GM21786 (cell line): ENCODE measurements at regions not wholly inside any gene's neighbourhood (a gene's known extent, or its start where the extent isn't known, plus 50 kb on each side); places are given as distances from the start of the nearest gene placed in this dataset.
"Not testable (repeated sequence)": the region's sequence is repeated elsewhere in the genome, so short reads cannot be mapped to it uniquely, and the experiment has no call there.

ENCODE experiments used
- ATAC-seq: cut with Tn5 transposase; IDR thresholded peaks from one replicate; pipeline ENCODE4 v1.9.1; 2021; ENCODE audit not compliant: unreplicated experiment

DNA sequence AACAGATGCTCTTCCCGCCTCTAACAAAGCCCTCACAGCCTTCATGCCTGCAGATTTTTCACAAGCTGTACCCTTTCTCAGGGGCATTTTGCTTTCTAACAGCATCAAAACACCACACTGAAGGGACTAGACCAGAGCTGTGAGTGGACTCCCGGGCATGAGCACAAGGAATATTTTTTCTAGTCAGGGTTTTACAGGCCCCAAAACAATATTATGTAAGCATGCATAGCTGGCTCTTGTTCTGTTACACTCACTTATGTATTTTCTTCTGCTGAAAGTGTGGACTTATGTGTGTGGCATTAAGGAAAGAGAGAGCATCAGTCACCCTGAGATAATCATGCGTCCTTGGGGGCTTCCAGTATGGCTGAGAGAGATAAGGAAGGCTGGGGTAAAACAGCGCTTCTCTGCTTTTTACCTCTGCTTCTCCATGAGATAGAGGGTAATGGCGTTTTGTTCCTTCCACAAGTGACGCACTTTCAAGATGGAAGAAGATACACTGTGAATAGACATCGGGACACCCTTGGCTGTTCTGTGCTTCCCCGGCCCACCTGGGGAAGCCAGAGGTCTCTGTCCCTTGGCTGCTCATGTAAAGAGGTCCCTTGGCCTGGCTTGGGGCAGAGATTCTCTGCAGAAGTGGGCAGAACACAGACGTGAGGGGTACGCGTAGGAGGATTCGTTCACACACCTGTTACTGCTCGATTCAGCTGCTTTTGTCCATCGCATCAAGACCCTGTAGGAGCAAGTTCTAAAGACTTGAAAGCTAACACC lies 266.7 kb upstream of the RAB4A start:
- no peak for ATAC-seq

DNA sequence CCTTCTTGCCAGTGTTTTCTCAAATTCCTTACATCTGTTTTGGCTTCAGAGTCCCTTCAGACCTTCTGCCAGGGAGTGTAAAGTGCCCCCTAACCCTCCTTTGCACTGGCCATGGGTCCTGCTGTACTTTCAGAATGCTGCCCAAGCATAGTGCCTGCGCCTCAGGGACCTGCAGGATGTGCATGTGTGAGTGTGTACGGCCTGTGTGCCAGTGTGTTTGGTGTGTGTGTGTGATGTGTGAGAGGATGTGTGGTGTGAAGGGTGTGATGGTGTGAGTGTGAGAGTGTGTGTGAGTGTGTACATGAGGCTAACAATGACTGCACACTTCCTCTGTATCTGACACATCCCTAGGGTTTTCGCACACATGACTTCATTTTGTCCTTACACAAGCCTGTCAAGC lies 265.8 kb upstream of the RAB4A start:
- no peak for ATAC-seq

DNA sequence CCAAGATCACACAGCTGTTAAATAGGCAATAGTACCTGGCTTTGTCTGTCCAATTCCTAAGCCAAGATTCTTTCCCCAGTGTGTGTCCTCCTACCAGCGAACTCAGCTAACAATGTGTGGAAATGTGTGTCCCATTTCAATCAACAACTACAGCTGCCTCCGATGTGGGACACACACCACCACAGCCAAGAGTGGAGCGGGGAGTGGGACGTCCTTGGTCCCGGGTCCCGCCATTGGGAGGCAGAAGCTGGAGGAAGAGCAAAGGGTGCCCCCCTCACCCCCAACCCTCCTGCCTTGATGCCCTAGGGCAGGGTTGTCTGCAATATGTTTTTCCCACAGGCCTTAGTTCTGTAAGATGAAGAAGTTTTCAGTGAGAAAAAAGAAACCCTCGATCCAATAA lies 265.4 kb upstream of the RAB4A start:
- no peak for ATAC-seq

DNA sequence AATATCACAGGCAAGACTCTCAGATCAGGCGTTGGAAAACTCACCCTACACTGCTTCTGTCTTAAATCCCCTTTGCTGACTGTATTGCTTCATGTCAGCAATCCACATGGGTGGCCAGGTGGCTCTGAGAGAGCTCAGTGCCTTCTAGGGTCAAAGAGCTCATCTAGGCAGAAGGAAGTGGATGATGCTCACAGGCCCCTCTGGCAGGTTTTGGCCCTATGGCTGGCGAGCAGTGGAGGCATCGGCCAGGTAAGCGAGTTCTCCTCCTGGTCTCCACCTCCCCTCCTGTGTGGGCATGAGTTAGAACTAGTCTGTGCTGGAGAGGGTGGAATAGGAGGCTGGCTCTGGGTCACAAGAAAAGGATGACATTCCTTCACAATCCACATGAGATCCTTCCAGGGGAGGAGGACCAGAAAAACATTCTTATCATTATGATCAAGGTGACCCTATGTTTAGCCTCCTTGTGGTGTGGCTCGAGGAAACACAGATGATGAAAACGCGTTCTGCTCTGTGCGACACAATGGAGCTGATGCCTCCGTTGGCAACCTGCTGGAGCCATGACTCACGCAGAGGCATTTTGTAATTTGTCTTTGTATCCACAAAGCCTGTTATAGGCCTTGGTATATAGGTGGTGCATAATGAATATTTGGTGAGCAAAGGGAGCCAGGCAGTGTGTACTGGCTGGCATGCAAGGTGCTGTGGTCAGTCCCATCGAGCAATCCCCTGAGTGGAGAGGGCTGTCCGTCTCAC lies 264.6 kb upstream of the RAB4A start:
- ATAC-seq = no peak

DNA sequence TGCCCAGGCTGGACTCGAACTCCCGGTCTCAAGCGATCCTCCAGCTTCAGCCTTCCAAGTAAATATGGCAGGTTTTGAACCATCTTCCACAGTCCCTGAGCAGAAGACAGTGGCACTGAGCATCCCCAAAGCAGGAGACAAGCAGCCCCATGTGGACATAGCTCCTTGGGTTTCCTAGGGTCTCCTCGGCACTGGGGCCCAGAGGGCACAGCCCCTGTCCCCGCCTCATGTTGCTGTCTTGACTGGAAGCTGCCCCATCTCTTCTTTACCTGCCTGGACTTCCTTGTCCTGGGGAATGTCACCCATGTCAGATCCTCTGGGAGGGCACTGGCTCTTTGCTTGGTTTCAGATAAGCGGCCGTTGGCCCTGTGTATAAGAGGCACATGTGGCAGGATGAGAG lies 263.7 kb upstream of the RAB4A start:
- no peak for ATAC-seq

DNA sequence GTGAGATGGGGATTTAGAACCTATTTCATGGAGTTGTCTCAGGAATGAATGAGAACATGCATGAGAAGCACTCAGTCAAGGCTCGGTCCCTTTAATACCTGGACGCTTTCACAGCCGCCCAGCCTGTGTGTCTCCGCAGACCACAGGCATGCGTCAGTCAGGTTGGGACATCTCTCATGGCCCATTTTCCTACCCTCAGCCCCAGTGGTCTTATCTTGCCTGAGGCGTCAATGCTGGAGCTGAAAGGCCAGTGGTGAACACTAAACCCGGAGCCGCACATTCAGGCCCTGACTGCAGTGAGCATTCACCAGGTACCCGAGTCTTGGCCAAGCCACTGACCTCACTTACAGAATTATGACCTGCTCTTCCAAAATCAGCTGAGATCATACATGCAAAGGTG lies 263.2 kb upstream of the RAB4A start:
- ATAC-seq = no peak

DNA sequence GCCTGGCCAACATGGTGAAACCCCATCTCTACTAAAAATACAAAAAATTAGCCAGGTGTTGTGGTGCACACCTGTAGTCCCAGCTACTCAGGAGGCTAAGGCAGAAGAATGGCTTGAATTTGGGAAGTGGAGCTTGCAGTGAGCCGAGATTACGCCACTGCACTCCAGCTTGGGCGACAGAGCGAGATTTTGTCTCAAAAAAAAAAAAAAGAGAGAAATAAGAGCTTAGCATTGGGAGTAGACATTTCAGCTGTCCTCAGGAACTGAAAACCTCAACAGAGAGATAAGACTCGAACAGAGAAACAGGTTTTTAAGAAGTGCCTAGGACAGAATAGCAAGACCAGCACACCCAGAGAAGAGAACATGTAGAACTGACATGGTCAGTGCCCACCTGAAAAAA lies 262.6 kb upstream of the RAB4A start:
- not testable (repeated sequence) for ATAC-seq

DNA sequence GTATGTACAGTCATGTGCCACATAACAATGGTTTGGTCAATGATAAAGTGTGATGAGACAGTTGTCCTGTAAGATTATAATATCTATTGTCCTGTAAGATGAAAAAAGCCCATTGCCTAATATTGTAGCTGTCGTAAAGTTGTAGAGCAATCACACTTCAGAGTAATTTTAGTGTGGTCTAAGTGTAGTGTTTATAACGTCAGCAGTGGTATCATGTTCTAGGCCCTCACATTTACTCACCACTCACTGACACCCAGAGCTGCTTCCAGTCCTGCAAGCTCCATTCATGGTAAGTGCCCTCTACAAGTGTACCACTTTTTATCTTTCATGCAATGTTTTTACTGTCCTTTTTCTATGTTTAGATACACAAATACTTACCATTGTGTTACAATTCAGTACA lies 259.9 kb upstream of the RAB4A start:
- ATAC-seq = no peak

DNA sequence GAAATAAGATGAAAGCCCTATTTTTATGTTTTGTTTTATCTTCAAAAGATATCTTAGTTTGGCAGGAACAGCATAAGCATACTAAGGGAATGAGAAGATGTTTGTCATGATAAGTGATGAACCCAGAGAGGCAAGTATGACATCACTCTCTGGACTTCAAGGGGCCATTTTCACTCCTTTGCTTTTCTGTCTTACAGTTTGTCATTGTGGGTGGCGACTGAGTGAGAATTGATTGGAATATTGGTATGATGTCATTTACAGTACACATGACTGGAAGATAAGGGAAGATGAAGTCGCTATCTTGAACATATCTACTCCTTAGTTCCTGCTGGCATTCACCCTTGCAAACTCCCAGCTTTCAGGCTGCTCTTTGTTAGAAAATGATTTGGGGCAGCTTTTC lies 258.1 kb upstream of the RAB4A start:
- no peak for ATAC-seq

DNA sequence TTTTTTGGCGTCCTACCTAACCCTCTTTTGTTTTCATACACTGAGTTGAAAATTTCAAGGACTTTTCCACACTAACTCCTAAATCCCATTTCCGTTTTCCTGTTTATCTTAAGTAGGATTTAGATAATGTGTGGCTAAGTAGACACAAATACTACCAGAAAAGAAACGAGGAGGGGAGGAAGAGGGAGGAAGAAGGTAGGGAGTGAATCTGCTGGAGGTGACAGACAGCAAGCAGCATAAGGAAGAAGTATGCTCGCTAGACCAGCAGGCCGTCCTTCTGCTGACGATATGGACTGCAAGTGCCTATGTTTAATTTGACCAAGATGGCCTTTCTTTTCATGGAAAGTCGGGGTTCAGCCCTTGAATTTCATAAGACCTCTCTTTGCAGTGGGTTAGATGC lies 256.9 kb upstream of the RAB4A start:
- no peak for ATAC-seq

DNA sequence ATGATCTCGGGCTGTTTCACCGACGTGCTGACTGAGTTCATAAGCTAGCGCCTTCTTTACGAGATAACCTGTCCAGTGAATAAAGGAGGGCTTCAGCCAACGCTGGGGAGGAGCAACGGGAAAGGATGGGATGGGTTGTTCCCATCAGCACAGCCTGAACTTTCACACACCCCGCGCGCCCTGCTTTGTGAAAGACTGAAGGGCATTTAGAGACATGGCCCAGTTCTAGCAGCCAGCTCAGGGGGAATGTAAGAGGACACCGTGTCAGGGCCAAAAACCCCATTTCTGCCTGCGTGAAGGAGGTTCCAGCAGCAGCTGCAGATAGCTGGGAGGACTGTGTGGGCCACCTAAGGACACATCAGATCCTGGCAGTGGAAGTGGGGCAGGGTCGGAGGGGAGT lies 255.1 kb upstream of the RAB4A start:
- ATAC-seq = no peak

DNA sequence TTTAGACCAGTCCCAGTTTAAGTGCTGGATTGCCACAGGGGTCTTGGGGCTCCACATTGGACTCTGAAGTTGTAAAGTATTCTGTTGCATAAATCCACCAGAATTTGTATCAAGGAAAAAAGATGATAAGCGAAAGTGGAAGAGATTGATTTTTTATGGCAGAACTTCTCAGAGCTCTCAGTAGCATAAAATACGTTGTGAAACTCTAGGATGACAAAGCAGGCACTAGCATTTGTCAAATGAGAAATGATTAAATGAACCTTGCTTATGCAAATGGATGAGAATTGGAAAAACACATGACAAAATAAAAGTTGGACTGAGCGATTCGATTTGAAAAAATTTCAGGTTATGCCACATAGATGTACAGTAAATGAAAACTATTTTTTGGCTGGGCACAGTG lies 253.8 kb upstream of the RAB4A start:
- no peak for ATAC-seq

DNA sequence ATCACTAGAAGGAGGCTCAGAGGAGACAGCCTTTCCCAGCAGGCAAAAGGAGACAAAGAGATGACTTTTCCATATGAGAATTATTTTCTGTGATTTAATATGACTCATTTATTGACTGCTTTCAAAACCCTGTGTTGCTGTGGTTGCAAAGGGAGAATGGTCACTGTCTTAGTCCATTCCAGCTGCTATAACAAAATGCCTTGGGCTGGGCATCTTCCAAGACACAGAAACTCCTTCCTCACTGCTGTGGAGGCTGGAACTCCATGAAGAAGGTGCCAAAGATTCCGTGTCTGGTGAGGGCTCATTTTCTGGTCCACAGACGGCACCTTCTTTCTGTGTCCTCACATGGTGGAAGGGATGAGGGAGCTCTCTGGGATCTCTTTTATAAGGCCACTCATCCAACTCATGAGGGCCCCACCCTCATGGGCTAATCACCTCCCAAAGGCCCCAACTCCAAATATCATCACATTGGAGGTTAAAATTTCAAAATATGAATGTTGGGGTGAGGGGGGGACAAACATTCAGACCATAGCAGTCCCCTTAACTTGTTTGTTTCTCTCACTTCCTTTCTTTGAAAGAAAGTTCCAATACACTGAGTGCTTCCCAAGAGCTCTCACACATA lies 252.1 kb upstream of the RAB4A start:
- no peak for ATAC-seq

DNA sequence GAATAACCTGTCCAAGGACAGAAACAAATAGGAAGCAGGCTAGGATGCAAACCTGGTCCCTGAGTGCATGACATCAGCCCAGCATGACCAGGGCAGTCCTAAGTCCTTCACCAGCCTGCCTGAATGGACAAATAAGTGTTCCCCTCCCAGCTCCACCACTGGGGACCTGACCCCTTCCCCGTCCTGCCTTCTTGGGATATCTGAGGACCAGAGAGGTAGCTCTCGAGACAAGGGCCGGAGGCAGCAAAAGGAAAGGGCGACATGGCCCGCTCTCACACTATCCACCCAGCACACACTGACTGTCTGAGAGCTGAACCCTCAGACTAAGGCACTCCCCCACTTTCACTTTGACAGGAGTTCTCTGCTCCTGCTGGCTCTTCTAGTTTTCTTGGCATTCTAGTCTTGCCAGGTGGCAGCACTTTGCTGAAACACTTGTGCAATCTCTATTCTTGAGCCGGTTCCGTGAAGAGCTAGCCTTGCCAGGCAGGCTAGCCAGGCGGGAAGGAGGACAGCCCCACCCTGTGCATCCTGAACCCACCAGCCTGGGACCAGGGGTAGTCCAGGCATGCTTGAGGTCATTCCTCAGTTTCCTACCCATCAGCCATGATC lies 251.1 kb upstream of the RAB4A start:
- ATAC-seq = no peak

DNA sequence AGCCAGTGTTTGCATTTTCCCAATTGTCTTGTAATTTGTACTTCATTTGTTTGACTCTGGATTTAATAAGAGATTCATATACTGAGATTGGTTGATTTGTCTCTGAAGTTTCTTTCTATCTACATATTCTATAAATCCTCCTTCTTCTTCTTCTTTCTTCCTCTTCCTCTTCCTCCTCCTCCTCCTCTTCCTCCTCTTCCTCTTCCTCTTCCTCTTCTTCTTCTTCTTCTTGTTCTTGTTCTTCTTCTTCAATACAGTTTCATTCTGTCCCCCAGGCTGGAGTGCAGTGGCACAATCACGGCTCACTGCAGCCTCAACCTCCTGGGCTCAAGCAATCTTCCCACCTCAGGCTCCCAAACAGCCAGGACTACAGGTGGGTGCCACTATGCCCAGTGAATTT lies 249.9 kb upstream of the RAB4A start:
- not testable (repeated sequence) for ATAC-seq

DNA sequence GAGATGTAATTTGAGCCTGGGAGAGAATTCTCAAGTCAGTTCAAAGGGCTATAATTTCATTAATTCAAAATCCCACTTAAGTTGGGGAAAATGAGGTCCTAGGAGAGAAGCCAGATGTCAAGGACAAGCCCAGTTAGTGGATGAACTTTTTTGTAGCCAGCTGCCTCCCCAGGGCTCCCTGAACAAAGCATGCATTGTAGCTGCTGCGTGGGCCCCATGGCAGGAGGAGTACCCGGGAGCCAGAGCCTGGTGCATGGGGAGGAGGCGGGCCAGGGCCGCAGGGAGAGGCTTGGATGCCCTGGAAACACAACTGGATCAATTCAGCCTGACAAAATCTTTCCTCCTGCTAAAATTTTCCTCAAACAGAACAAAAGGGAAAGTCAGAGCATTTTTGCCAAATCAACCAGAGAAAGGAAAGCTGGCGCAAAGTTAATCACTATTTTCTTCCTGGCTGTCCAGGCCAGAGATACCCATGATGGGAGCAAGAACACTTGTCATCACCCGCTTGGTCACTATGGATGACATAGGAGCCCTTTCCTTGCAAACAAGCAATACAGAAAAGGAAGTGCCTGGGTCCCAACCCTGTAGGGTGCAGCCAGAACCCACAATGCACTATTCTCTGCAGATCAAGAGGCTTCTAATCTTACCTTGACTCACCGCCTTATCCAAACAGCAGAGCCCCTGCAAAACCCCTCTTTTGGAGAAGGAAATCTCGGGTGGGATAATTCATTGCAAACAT lies 248.1 kb upstream of the RAB4A start:
- ATAC-seq = no peak

DNA sequence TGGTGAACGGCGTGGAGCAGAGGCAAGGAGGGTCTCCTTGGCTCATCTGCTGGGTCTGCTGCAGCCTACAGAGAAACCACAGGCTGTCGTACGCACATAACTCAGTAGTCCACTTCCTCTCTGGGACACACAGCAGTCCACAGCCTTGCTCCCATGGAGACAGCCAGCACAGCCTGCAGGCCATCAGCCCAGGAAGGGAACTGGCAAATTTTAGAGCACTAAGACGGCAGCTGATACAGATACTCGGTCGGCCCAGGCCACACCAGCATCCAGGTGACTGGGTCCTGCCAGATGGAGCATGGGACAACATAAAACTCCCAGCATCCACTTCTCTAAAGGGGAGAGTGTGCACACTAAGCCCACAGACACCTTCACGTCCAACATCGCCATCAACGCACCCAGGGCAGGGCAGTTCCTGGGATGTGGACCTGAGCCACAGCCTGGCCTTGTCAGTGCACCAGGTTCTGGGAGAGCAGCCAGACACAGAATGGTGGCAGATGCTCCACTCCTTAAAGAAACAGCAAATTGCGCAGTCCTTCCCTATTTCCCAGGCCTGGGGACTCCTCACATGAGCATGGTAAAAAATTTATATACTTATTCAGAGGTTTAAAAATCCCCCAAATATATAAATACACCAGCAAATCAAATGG lies 247.1 kb upstream of the RAB4A start:
- ATAC-seq = no peak

DNA sequence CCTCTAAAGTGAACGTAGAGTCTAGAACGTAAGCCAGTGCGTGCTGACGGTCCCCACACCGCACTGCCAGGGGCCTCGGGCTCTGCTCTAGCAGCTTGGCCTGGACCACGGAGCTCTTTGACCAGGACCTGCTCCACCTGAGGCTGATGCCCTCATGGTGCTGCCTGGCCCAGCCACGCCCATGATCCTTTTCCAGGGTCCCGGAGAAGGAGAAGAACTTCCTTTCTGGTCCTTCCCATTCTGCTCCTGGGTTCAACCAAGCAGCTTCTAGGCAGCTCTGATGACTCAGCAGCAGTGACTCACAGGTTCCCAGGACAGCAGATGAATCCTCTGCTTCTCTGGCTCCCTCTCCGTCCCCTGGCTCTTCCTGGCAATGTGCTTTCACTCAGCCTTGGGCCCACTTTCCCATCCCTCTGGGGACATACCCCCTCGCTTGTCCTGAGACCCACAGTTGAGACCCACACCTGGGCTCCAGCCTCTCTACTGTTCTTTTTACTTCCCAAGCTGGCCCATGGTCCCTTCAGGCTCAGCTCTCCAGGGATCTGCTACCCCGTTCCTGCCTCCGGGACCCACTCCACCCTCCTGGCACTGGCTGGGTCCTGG lies 246.3 kb upstream of the RAB4A start:
- ATAC-seq = no peak

DNA sequence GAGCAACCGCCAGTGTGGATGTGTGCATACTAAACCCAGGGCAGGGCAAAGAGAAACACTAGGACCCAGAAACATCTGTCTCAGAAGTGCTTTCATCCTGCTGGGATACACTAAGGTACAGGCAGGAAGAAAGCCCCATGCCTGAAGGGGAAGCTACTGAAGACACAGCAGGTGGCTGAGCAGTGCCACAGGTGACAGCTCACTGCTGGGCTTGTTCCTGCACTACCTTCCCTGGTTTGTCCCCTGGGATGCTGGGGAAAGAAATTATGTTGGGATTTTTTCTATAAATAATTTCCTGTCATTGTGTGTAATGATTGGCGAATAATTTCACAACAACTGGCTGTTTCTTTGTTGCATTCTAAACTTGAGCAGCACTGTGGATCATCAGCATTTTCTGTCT lies 245.3 kb upstream of the RAB4A start:
- no peak for ATAC-seq

DNA sequence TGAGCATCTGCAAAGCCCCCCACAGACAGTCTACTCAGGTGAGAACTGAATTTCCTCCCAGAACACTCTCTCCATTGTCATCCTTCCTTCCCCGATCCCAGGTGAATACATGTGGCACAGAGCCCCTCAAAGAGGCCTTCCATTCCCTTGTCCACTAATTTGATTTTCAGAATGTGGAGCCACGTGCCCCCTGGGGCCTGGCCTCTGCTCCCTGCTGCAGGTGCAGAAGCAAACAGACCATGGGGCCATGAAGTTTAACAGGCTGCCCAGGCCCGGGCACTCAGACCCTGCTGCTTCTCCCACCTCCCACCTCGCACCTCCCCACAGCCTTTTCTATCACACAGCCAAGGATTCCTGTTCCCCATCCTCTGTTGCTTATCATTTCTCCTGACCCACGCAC lies 243.8 kb upstream of the RAB4A start:
- ATAC-seq = no peak
